Caco-2 (cell line): ENCODE measurements at regions not wholly inside any gene's neighbourhood (a gene's known extent, or its start where the extent isn't known, plus 50 kb on each side); places are given as distances from the start of the nearest gene placed in this dataset.

Experiments
- BruUV-seq: library from RNA; stranded (reverse); fragments of 400-500 nt; replicated peaks from 2 replicates; lab custom pipeline; 2021; lab: Mats Ljungman, UMichigan
- CTCF ChIA-PET: fragments of 300-600 bp; sonication (Branson Sonifier 250); formaldehyde crosslinking; loops from one replicate; lab custom pipeline; 2022; ENCODE audit warnings: antibody characterized with exemption; lab: Charles Lee
- POLR2A ChIA-PET: fragments of 300-600 bp; sonication (Branson Sonifier 250); formaldehyde crosslinking; loops from one replicate; lab custom pipeline; 2022; ENCODE audit warnings: antibody characterized with exemption; lab: Charles Lee
- DNase-seq, 2 experiments: peaks; one replicate each; pipeline versions ENCODE4 v3.0.0 to v3.0.0-alpha.2; 2020 to 2022
- H3K27me3 ChIP-seq: replicated peaks from 2 replicates; pipeline ENCODE4 v1.6.0; 2011; ENCODE audit warnings: low read length; ENCODE audit not compliant: control insufficient read depth, insufficient read depth
- H3K36me3 ChIP-seq: 2 replicates; pipeline ENCODE4 v1.5.1; 2011; ENCODE audit warnings: low read length; ENCODE audit not compliant: control insufficient read depth, insufficient read depth
- H3K4me1 ChIP-seq: fragments of 250-450 bp; sonication (Bioruptor Pico); 2 replicates; pipeline ENCODE4 v1.5.1; 2020; ENCODE audit warnings: mild to moderate bottlenecking
- H3K4me3 ChIP-seq: 2 replicates; pipeline ENCODE4 v1.5.1; 2011; ENCODE audit warnings: low read depth, mild to moderate bottlenecking, control low read depth, low read length
- H3K9me3 ChIP-seq: fragments of 250-450 bp; sonication (Bioruptor Pico); 2 replicates; pipeline ENCODE4 v1.5.1; 2020; ENCODE audit warnings: mild to moderate bottlenecking, moderate library complexity
- H3K27ac Mint-ChIP-seq: one replicate; pipeline ENCODE4 v1.8.0; 2022; ENCODE audit warnings: mixed read lengths; ENCODE audit not compliant: unreplicated experiment
- H3K27me3 Mint-ChIP-seq: one replicate; pipeline ENCODE4 v1.8.0; 2022; ENCODE audit warnings: mixed read lengths; ENCODE audit not compliant: insufficient read depth, unreplicated experiment
- H3K36me3 Mint-ChIP-seq: one replicate; pipeline ENCODE4 v1.8.0; 2022; ENCODE audit warnings: mild to moderate bottlenecking, mixed read lengths; ENCODE audit not compliant: insufficient read depth, unreplicated experiment
- H3K4me1 Mint-ChIP-seq: one replicate; pipeline ENCODE4 v1.8.0; 2022; ENCODE audit warnings: low read depth, mixed read lengths; ENCODE audit not compliant: unreplicated experiment
- H3K4me3 Mint-ChIP-seq: one replicate; pipeline ENCODE4 v1.8.0; 2022; ENCODE audit warnings: mild to moderate bottlenecking, moderate library complexity, mixed read lengths; ENCODE audit not compliant: unreplicated experiment
- H3K9me3 Mint-ChIP-seq: one replicate; pipeline ENCODE4 v1.8.0; 2022; ENCODE audit warnings: mixed read lengths; ENCODE audit not compliant: unreplicated experiment
- CTCF ChIP-seq, 2 experiments: fragments of 200-600 bp in 1 of 2; IDR thresholded peaks; 1 replicate in 1 of 2; 2 replicates in 1 of 2; pipeline versions ENCODE4 v1.5.1 to v1.8.0; 2011 to 2022; ENCODE audit warnings: antibody characterized with exemption in 1 of 2, control low read depth in 1 of 2, inconsistent platforms in 1 of 2, low read depth in 1 of 2, low read length in 1 of 2, mild to moderate bottlenecking in 1 of 2, moderate library complexity in 1 of 2; ENCODE audit not compliant: insufficient read depth in 1 of 2, severe bottlenecking in 1 of 2, unreplicated experiment in 1 of 2
- intact Hi-C: fragments of 100-400 bp; cut with micrococcal nuclease; formaldehyde crosslinking; loops from one replicate; pipeline ENCODE4 v1.10.0; 2022; ENCODE audit not compliant: unreplicated experiment

- Histone ChIP-seq H3K27me3 (no peaks in the 10 kb centered on the region), H3K36me3 (no peaks in the 10 kb centered on the region), H3K9me3 (no peaks in the 10 kb centered on the region), H3K4me1 (no peaks in the 10 kb centered on the region), H3K4me3 (no peak overlapping the region)
- ChIA-PET POLR2A (no interaction called here), CTCF (no interaction called here)
- no peaks in the 10 kb centered on the region for H3K27me3 Mint-ChIP-seq
- H3K36me3 Mint-ChIP-seq: no peaks in the 10 kb centered on the region
- no peaks in the 10 kb centered on the region for H3K9me3 Mint-ChIP-seq
- no peak for TF ChIP-seq CTCF (IDR thresholded peaks at IDR 0.05; ENCODE audit: insufficient read depth in 1 of 2, low read depth in 1 of 2, low read length in 1 of 2, severe bottlenecking in 1 of 2, unreplicated experiment in 1 of 2)
- no peak for DNase-seq
- no peak overlapping the region for H3K4me3 Mint-ChIP-seq
- no peak overlapping the region for H3K27ac Mint-ChIP-seq
- H3K4me1 Mint-ChIP-seq: no peaks in the 10 kb centered on the region
- no TSS peak for BruUV-seq
- intact Hi-C loops: no loop called here
Observed at GRCh38 chr9:20212806-20213205, 409.5 kb downstream of the MLLT3 start.

GRCh38 chr9:20209391-20210340 lies 412.6 kb downstream of the MLLT3 start:
- Mint-ChIP-seq H3K36me3 (no peaks in the 10 kb centered on the region), H3K4me3 (no peak overlapping the region), H3K4me1 (no peaks in the 10 kb centered on the region), H3K27me3 (no peaks in the 10 kb centered on the region), H3K9me3 (no peaks in the 10 kb centered on the region), H3K27ac (no peak overlapping the region)
- ChIA-PET POLR2A (no interaction called here), CTCF (no interaction called here)
- no peak for DNase-seq
- Histone ChIP-seq H3K9me3 (no peaks in the 10 kb centered on the region), H3K4me3 (no peak overlapping the region), H3K27me3 (no peaks in the 10 kb centered on the region), H3K4me1 (no peaks in the 10 kb centered on the region), H3K36me3 (no peaks in the 10 kb centered on the region)
- BruUV-seq: no TSS peak
- TF ChIP-seq CTCF (IDR thresholded peaks at IDR 0.05; ENCODE audit: insufficient read depth in 1 of 2, low read depth in 1 of 2, low read length in 1 of 2, severe bottlenecking in 1 of 2, unreplicated experiment in 1 of 2): no peak
- intact Hi-C loops: no loop called here

DNA sequence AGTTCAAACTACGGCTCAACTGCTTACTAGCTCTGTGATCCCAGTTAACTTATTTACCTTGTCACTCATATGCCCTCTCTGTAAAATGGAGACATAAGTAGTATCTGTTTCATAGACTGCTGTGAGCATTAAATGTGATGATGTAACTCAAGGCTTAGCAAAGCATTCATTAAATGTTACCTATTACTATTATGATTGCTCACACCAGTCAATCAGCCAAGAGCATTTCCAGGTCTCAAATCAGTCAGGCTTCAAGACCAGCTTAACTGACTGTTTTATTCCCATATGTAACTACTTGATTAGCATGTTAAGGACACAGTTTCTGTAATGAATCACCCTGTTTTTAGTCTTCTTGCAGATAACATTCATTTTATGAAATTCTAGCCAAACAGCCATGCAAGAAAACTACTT lies 413.3 kb downstream of the MLLT3 start:
- ChIA-PET POLR2A (no interaction called here), CTCF (no interaction called here)
- Mint-ChIP-seq H3K4me3 (no peak overlapping the region), H3K4me1 (no peaks in the 10 kb centered on the region), H3K27ac (no peak overlapping the region), H3K36me3 (no peaks in the 10 kb centered on the region), H3K27me3 (no peaks in the 10 kb centered on the region), H3K9me3 (no peaks in the 10 kb centered on the region)
- Histone ChIP-seq H3K36me3 (no peaks in the 10 kb centered on the region), H3K4me3 (no peak overlapping the region), H3K9me3 (no peaks in the 10 kb centered on the region), H3K27me3 (no peaks in the 10 kb centered on the region), H3K4me1 (no peaks in the 10 kb centered on the region)
- intact Hi-C loops: no loop called here
- DNase-seq: no peak
- TF ChIP-seq CTCF (IDR thresholded peaks at IDR 0.05; ENCODE audit: insufficient read depth in 1 of 2, low read depth in 1 of 2, low read length in 1 of 2, severe bottlenecking in 1 of 2, unreplicated experiment in 1 of 2): no peak
- no TSS peak for BruUV-seq
